ENCODE measurements at regions not wholly inside any gene's neighbourhood (a gene's known extent, or its start where the extent isn't known, plus 50 kb on each side); places are given as distances from the start of the nearest gene placed in this dataset.

- TF ChIP-seq CTCF (IDR thresholded peaks at IDR 0.05; ENCODE audit: low read depth, low read length): no peak
- DNase-seq (ENCODE audit: extremely low read depth, low read depth): no peak
Measured at GRCh38 chr3:166201476-166201875, 364.3 kb upstream of the BCHE start.

- no peak for TF ChIP-seq CTCF (IDR thresholded peaks at IDR 0.05; ENCODE audit: low read depth, low read length)
Measured at GRCh38 chr3:166199491-166199890, 362.3 kb upstream of the BCHE start.

GRCh38 chr3:166195808-166196207, 358.6 kb upstream of the BCHE start:
- no peak for DNase-seq (ENCODE audit: extremely low read depth, low read depth)

More at GRCh38 chr3:166199491-166199890, 362.3 kb upstream of the BCHE start:
- DNase-seq (ENCODE audit: extremely low read depth, low read depth): no peak

GRCh38 chr3:166191411-166191810, 354.2 kb upstream of the BCHE start:
- TF ChIP-seq CTCF (IDR thresholded peaks at IDR 0.05; ENCODE audit: low read depth, low read length): no peak
- DNase-seq (ENCODE audit: extremely low read depth, low read depth): no peak

More at GRCh38 chr3:166195808-166196207, 358.6 kb upstream of the BCHE start:
- no peak for TF ChIP-seq CTCF (IDR thresholded peaks at IDR 0.05; ENCODE audit: low read depth, low read length)

GRCh38 chr3:166190360-166190759, 353.1 kb upstream of the BCHE start:
- no peak for TF ChIP-seq CTCF (IDR thresholded peaks at IDR 0.05; ENCODE audit: low read depth, low read length)
- DNase-seq (ENCODE audit: extremely low read depth, low read depth): no peak

- no peak for TF ChIP-seq CTCF (IDR thresholded peaks at IDR 0.05; ENCODE audit: low read depth, low read length)
Measured at GRCh38 chr3:166187237-166187636, 350.0 kb upstream of the BCHE start.

GRCh38 chr3:166186003-166186402, 348.8 kb upstream of the BCHE start:
- no peak for DNase-seq (ENCODE audit: extremely low read depth, low read depth)
- TF ChIP-seq CTCF (IDR thresholded peaks at IDR 0.05; ENCODE audit: low read depth, low read length): no peak

More at GRCh38 chr3:166187237-166187636, 350.0 kb upstream of the BCHE start:
- no peak for DNase-seq (ENCODE audit: extremely low read depth, low read depth)
